LNCAP (cell line): ENCODE measurements at regions not wholly inside any gene's neighbourhood (a gene's known extent, or its start where the extent isn't known, plus 50 kb on each side); places are given as distances from the start of the nearest gene placed in this dataset.

Source experiments
- TF ChIP-seq, protein P1 (sequence below): fragments of 450-650 bp; IDR thresholded peaks from 2 replicates; pipeline ENCODE4 v1.5.1; 2017; ENCODE audit warnings: mild to moderate bottlenecking

DNA sequence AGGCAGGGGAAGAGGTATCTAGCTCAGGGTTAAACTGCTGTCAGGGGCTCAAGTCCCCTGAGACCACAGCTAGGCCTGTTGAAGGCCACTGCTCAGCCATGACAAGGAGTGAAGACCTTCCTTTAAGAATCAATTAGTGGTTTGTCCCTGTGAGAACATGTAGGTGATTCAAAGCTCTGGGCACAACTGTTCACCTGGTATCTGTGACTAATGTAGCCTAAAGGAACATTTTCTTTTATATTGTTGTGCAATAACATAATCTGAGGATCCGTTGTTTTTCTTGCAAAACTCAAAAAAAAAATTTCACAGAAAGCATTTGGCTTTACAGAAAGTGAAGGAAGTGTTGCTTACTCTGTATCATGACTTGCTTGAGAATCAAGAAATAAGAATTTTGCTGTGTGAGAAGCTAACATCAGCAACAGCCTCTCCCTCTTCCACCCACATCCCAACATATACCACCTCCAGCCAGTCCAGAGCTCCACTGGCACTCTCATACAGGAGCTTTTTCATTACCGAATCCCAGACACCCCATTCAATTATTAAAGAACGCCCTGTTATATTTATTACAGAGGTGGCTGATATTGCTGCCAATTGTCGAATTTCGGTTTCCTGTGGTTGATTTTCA, 807.0 kb downstream of the TLE4 start:
- TF ChIP-seq, protein P1, sequence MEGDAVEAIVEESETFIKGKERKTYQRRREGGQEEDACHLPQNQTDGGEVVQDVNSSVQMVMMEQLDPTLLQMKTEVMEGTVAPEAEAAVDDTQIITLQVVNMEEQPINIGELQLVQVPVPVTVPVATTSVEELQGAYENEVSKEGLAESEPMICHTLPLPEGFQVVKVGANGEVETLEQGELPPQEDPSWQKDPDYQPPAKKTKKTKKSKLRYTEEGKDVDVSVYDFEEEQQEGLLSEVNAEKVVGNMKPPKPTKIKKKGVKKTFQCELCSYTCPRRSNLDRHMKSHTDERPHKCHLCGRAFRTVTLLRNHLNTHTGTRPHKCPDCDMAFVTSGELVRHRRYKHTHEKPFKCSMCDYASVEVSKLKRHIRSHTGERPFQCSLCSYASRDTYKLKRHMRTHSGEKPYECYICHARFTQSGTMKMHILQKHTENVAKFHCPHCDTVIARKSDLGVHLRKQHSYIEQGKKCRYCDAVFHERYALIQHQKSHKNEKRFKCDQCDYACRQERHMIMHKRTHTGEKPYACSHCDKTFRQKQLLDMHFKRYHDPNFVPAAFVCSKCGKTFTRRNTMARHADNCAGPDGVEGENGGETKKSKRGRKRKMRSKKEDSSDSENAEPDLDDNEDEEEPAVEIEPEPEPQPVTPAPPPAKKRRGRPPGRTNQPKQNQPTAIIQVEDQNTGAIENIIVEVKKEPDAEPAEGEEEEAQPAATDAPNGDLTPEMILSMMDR, result no peak

GRCh38 chr9:80376180-80376579, 804.4 kb downstream of the TLE4 start:
- TF ChIP-seq, protein P1, result no peak

DNA sequence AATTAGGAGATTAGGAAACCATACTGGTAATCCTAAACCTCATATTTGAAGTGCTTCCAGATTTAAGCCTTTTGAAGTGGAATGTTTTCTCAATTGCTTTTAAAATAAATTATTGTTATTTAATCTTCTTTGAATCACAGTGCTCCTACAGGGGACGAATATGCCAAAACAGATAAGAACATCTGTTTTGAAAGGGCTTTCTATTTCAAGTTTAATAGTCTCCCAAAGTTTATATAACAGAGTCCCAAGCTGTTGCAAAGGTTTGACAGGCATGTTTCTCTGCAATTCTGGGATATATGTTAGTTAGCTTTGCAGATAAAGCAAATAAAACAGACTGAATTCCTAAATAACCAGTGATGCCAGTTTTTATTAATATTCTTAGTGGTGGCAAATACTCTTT, 803.7 kb downstream of the TLE4 start:
- TF ChIP-seq, protein P1, result no peak

- TF ChIP-seq, protein P1, result no peak
These were observed 797.9 kb downstream of the TLE4 start for GRCh38 chr9:80369641-80370040.

GRCh38 chr9:80366626-80367025, 794.9 kb downstream of the TLE4 start:
- TF ChIP-seq, protein P1, result no peak

- TF ChIP-seq, protein P1, result no peak
These were observed 788.4 kb downstream of the TLE4 start for GRCh38 chr9:80359941-80360881.

DNA sequence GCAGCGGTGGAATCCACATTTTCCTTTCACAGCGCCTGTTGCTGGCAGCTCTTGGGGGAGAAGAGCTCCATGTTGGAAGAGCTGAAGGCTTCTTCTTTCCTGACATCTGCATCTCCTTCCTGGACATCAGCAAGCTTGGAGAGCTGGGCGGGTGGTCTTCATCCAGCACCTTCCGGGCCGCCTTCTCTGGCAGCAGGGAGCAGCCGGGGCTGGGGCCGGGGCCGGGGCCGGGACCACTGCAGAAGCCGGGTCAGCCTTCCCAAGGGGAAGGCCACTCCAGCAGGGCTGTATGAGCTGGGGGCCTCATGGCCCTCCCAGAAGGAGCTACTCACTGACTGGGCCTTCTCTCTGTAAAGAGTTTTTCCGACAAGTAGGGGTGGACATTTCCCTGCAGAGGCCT, 787.5 kb downstream of the TLE4 start:
- TF ChIP-seq, protein P1, result no peak
